HG03135 (cell line): ENCODE measurements at regions not wholly inside any gene's neighbourhood (a gene's known extent, or its start where the extent isn't known, plus 50 kb on each side); places are given as distances from the start of the nearest gene placed in this dataset.
"Not testable (repeated sequence)": the region's sequence is repeated elsewhere in the genome, so short reads cannot be mapped to it uniquely, and the experiment has no call there.

Experiments used
- ATAC-seq: cut with Tn5 transposase; IDR thresholded peaks from one replicate; pipeline ENCODE4 v1.9.1; 2021; ENCODE audit warnings: mild to moderate bottlenecking, moderate library complexity; ENCODE audit not compliant: unreplicated experiment

- ATAC-seq = no peak
Measured at GRCh38 chr9:31153250-31153840, 1231.1 kb upstream of the ACO1 start.

GRCh38 chr9:31166516-31166915, 1217.9 kb upstream of the ACO1 start:
- no peak for ATAC-seq

GRCh38 chr9:31168161-31168560, 1216.3 kb upstream of the ACO1 start:
- no peak for ATAC-seq

DNA sequence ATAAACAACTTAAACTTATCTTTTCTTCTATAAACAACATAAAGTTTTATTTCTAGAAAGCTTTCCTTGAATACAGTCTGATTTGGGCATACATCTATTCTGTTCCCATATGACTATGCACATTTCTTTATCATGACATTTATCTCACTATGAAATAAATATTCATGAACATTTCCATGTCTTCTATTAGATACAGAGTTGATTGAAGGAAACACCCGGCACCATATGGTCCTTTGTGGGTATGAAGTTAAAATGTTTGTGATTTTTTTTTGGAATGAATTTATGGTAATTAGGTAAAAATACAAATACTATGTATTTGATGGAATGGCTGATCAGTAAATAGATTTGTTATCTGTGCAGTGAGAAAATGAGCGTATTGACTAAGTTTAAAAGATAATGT, 1209.8 kb upstream of the ACO1 start:
- ATAC-seq = no peak

GRCh38 chr9:31183866-31184265, 1200.6 kb upstream of the ACO1 start:
- no peak for ATAC-seq

DNA sequence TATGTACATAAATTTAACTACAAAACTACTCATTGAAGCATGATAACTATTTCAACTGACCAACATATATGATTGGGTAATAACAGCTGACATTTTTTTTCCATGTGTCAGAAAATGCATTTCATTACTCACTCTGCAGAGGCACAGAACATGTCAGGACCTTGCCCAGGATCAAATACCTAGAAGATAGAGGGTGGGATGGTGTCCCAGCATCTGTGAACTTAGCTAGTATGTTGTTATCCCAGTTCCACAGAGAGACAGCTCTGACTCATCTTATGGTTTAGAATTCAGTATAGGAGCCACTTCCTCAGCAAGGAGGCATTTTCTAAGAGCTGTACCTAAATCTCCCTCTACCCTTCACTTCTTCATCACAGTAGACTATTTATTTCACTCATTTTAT, 1198.6 kb upstream of the ACO1 start:
- ATAC-seq = no peak

- ATAC-seq = no peak
Measured at GRCh38 chr9:31188496-31188895, 1195.9 kb upstream of the ACO1 start.

DNA sequence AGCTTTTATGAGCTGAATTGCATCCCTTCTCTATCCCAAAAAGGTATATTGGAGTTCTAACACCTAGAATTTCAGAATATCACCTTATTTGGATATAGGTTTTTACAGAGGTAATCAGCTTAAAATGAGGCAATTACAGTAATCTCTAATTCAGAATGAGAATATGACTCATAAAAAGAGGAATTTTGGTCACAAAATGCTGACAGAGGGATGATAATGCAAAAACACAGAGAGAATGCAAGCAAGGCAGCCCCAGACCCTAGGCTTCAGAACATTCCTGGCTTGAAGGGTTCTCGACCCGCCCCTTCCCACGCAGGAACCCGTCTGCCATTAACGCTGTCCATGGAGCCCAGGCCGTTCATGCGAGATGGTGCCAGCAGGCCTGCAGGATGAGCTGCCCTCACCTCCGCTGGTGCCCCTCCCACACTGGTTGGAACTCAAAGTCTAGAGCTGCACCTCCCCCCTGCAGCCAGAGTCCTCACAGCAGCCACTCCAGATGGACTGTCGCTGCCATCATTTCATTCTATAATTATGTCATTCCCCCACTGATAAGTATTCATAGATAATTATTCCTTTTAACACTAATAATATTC, 1173.4 kb upstream of the ACO1 start:
- no peak for ATAC-seq

GRCh38 chr9:31229976-31230375, 1154.5 kb upstream of the ACO1 start:
- not testable (repeated sequence) for ATAC-seq

GRCh38 chr9:31232485-31232884, 1152.0 kb upstream of the ACO1 start:
- ATAC-seq = no peak

DNA sequence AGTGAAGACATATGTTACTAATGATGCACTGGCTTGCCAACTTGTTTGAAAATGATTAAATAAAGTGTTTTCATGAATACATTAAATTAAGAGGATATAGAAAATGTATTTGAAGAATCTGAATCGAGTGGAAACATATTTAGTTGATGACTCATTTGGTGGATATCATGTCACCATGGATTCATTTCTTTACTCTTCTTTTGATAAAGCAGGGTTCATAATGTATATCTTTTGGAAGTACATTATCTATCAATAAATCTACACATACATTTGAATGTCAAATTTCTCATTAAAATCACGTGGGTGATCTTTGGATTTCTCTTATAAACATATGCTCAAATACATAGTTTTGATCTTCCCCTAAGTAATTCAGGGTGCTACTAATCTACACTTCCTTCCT, 1148.1 kb upstream of the ACO1 start:
- ATAC-seq = no peak

DNA sequence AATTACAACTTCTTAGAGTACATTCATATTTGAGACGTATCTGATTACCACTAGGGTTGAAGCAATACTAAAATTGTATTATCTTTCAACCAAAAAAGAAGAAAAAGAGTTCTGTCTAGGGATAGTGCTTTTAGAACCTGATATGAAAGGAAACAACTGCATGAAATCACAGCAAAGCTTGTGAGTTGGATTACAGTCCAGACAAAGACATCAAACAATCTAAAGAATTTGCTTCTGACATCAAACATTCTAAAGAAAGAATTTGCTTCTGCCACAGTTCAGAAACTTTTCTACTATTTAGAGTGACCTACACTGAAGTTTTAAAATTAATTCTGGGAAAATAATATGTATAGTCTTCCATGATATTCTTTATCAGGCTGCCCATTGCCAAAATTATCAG, 1141.1 kb upstream of the ACO1 start:
- ATAC-seq = no peak

DNA sequence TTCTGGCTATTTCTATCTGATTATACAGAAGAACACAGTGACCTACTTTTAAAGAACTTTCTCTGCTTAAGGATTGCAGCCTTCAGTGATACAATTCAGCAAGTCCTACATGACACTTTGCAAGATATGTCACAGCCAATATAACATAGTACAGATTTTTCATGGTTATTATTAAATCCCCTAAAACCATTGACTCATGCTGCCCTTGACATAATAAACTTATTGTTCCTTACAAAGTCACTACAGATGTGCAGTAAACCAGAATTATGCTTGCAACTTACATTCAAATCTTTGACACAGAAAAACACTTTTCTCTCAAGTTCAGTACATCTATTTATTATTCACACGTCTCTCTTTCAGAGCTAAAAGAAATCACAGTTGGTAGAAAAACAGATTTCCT, 1136.3 kb upstream of the ACO1 start:
- no peak for ATAC-seq

GRCh38 chr9:31251386-31251785, 1133.1 kb upstream of the ACO1 start:
- no peak for ATAC-seq

- no peak for ATAC-seq
Measured at GRCh38 chr9:31253800-31254762, 1130.4 kb upstream of the ACO1 start.

- ATAC-seq = no peak
Measured at GRCh38 chr9:31255211-31255610, 1129.2 kb upstream of the ACO1 start.

DNA sequence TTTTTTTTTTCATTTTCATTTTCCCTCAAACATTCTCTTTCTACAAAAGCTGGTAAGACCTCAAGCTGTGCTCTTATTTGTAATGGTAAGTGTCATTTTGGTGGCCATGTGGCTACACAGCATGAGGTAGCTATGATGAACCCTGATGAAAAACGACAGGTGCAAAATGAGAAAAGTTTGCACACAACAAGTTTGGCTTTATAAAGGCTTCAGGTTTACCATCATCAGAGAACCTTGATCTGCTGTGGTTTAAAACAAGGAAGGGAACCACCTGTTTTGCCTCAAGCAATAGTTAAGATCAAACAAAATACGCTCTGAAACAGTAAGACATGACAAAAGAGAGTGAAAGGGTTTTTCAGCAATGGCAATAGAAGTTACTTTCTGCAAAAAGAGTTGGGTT, 1124.6 kb upstream of the ACO1 start:
- no peak for ATAC-seq

GRCh38 chr9:31272456-31273295, 1111.8 kb upstream of the ACO1 start:
- no peak for ATAC-seq

- no peak for ATAC-seq
Measured at GRCh38 chr9:31275419-31275818, 1109.0 kb upstream of the ACO1 start.

DNA sequence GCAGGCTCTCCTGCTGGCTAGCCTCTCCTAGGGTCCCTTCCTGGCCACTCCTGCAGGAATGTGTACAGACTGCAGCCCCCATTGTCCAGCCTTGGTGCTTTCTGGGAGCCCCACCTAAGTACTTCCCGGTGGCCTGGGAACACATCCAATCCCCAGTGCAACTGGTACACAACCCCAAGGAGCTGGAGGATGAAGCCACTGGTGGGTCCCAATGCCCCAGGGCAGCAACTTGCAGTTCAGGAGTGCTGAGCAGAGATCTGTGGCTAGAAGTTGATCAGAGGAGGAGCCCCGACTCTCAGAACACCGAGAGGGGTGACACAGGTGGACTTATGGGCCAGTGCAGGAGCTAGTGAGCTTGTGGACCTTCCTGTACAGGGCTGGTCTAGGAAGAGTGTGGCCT, 1093.7 kb upstream of the ACO1 start:
- ATAC-seq = no peak
